HG03175 (cell line): ENCODE measurements at regions not wholly inside any gene's neighbourhood (a gene's known extent, or its start where the extent isn't known, plus 50 kb on each side); places are given as distances from the start of the nearest gene placed in this dataset.

Source experiments
- ATAC-seq: cut with Tn5 transposase; IDR thresholded peaks from one replicate; pipeline ENCODE4 v1.9.1; 2021; ENCODE audit warnings: mild to moderate bottlenecking, moderate library complexity; ENCODE audit not compliant: unreplicated experiment

- no peak for ATAC-seq
Measured at GRCh38 chr2:41527525-41528323, 520.1 kb upstream of the PKDCC start.

- ATAC-seq: no peak
Measured at GRCh38 chr2:41535575-41535974, 512.2 kb upstream of the PKDCC start.

- ATAC-seq: no peak
Measured at GRCh38 chr2:41540272-41540998, 507.4 kb upstream of the PKDCC start.

DNA sequence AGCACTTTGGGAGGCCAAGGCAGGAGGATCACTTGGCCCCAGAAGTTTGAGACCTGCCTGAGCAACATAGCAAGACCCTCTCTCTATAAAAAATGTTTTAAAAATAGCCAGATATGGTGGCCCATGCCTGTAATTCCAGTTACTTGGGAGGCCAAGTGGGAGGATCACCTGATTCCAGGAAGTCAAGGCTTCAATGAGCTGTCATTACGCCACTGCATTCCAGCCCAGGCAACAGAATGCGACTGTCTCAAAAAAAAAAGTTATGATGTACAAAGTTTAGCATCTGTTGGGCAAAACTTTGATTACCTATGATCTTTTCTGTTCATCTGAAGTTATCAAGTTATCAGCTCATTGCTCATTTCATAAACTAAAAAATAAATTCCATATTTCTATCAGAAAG is 504.1 kb upstream of the PKDCC start:
- ATAC-seq: no peak

DNA sequence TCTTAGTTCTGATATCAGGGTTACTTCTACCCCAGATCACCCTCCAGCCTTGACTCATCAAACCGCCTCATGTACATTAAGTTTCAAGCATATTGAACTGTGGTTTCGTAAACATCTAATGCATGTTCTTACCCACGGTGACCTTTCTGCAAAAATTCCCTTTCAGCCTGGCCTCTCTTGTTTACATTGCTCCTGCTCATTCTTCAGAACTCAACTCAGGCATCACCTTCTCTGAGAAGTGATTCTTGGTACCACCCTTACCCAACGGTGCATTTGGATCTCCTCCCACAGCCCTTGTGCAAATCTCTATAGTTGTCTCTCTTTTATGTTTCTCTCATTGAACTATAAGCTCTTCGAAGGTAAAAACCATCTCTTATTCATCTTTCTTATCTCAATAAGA is 503.1 kb upstream of the PKDCC start:
- ATAC-seq: no peak

DNA sequence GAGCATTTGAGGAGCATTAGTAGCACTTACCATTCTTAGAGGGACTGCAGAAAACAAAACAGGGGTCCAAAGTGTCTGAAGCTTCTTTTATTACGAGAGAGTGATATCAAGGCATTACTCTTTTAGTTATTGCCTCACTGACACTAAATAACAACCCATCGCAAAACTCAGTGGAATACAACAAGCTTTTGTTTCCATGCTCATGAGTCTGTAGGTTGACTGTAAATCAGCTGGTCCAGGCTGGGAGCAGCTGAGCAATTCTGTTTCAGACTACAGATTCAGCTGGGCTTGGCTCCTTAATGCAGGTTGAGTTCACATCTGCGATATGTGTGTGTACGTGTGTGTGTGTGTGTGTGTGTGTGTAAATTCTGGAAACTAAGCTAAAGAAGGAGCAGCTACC is 501.8 kb upstream of the PKDCC start:
- no peak for ATAC-seq

DNA sequence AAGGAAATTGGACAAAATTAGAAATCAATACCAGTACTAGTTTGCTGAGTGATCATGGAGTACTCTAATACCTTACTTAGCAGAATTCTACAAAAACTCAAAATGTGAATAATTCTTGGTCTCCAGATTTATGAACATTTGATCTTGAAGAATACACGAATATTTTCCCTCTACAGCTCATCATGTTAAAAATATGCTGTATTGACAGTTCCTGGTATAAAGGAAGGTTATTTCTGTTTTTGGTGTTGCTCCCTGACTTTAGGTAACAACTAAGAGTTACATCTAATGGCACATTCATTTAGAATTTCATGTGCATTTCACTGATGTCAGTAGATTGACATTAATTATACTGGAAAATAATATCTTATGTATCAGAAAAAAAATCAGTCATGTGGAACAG is 479.2 kb upstream of the PKDCC start:
- no peak for ATAC-seq

DNA sequence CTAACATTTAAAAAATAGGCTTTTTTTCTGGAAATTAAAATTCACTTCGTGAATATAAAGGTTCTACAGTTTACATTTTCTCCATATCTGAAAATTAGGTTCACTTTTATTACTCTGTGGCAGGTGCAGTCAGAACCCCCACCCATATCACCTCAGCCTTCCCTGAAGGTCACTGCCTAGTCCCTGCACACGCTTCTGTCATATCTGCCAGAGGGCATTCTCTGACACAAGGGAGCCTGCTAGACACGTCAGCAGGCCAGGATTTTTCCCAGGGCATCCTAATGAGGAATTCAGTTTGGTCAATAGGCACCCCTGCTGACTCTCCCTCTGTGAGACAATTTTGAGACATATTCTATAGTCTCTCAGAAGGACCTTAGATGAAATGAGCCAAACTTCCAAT is 475.7 kb upstream of the PKDCC start:
- ATAC-seq: no peak

DNA sequence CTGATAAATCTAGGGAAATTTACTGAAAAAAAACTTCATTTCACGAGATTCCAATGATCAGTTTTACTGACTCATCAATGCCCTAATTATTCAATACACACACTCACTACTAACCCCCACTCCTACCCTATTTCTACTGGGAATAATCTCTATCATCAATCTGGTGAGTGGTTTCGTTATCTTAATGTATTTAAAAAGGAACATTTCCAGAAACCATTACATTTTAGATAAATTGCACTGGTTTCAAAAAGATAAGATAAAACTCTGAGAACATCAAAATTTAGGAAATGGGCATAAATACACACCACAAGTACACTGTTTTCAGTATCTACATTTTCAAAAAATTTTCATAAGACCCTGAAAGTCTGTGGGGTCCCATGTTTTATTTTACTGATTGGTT is 471.4 kb upstream of the PKDCC start:
- ATAC-seq: no peak

DNA sequence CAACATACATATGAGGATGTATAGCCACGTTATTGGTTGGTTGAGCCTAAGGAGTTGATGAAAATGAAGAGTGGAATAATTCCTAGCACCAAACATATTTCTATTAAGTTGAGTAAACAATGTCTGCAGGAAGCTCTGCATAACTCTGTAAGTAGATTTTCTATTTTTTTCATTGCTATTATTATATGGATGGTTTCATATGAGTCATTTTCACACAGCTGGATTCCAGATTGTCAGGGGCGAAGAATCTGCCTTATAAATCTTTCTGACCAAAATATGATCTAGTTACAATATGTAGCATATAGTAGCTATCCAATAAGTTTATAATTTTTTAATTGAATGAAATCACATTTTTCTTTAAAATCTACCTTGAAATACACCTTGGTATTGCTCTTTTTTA is 468.0 kb upstream of the PKDCC start:
- no peak for ATAC-seq

DNA sequence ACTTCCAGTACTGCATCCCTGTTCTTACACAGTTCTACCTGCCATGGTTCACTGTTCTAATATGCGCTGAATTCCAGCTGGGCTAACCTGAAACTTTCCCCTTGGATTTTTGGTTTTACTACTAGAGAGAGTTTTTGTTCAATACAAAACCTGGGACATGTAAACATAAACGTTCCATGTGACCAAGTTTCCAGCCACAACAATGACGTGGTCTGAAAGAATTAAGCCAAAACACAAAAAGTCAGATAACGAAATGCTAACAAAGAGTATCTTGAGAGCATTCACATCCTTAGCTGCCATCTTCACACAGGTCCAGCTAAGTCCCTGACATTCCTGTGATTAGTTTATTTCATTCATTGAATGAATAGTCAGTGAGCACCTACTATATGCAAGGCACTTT is 467.0 kb upstream of the PKDCC start:
- ATAC-seq: no peak

DNA sequence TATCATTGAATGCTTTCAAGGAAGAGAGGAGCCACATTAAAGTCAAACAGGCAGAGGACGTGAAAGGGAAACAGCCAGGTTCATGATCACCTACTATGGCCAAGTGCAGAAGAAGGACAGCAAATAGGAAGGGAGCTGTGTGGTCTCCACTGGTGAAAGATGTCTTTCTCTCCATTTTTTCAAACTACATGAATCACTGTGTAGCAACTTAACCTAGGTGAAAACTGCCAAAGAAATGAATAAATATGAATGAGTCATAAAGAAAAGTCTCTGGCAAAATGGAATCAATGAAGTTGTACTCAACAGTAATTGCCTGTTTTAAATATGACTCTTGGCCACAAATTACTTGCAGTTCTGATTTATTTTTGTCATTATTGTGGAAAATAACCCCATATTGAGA is 452.6 kb upstream of the PKDCC start:
- no peak for ATAC-seq

DNA sequence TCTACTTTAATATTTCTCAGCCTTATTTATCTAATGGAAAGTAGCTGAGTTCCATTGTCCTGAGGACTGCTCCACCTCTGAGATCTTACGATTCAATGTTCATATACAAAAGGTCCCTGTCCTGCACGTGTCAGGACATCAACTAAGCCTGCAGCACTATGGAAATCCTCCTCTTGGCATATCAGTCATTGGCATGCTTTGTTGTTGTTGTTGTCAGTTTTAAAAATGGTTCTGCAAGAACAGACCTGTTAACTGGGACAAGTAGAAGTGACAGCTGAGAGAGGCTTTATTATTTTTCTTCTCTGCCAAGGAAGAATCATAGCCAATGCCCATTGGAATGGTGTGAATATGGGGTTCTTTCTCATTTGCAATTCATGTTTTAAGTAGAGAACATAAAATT is 450.1 kb upstream of the PKDCC start:
- ATAC-seq: no peak

GRCh38 chr2:41598161-41598894 is 449.5 kb upstream of the PKDCC start:
- ATAC-seq: no peak

DNA sequence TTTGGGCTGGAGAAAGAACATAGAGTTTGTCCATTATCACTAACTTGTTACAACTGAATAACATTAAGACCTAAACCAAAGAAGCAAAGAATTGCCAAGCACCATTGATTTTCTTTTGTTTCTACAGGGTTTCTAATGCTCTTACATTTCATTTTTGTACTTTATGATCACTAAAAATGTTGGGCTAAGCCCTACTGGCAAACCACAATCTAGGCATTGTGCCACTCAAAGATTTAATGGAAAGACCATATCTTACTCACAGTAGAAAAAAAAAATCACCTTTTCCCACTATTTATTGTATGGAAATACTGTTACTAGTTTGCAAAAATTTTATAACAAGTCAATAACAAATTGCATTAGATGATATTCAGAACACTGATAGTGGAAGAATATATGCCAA is 447.4 kb upstream of the PKDCC start:
- no peak for ATAC-seq

GRCh38 chr2:41602341-41602740 is 445.5 kb upstream of the PKDCC start:
- no peak for ATAC-seq

DNA sequence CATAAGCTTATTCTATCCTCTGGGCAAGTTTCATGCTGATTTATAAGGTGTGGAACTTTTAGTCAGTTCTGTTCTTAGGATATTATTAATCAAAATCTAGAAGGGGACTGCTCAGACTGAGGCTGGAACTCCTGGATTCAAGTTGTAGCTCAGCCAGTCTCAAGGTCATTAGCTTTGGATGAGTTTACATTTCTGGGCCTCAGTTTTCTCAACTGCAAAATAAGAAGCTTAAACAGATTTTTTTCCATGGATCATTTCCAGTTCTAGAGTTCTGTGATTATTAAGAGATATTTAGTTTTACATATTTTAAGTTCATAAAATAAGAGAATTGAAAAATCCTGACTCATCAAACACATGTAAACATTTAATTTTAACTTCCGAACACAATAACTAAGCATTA is 442.5 kb upstream of the PKDCC start:
- ATAC-seq: no peak

DNA sequence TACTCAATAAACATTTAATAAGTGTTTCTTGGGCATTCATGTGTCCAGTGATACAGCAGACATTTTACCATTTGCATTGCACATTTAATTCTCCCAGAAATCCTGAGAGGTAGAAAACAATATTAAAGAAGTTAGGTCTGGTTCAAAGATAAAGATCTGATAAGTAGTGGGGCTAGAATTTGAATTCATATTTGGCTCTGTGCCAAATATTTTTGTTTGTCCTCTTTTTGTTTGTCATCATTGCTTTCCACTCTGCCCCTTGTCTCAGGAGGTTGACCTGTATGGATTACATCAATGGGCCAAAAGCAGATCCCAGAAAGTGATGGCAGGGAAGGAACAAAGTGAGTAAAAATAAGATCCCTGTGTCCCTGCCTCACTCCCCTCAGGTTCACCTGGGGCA is 441.9 kb upstream of the PKDCC start:
- no peak for ATAC-seq

- no peak for ATAC-seq
Measured at GRCh38 chr2:41610501-41611190, 437.2 kb upstream of the PKDCC start.

GRCh38 chr2:41618754-41619153 is 429.1 kb upstream of the PKDCC start:
- ATAC-seq: peak; percentile 66

- ATAC-seq: no peak
Measured at GRCh38 chr2:41621095-41621494, 426.7 kb upstream of the PKDCC start.
